ENCODE measurements at regions not wholly inside any gene's neighbourhood (a gene's known extent, or its start where the extent isn't known, plus 50 kb on each side); places are given as distances from the start of the nearest gene placed in this dataset.

DNA sequence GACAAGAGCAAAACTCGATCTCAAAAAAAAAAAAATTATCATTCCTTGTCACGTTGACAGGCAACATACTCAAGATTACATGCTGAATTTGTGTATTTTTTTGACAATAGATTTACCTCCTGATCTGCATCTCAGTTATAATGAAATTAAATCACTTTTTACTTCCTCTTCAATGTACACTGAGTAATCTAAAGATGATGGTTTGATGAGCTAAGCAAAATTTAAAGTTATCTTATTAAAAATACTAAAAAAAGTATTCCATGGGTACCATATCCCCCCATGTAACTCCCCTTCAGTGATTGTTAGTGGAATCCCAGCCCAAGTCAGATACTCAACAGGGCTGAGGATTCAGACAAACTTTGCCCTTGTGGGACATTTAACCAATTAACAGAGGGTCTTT, 463.2 kb downstream of the OCA2 start:
- DNase-seq (no peak), ATAC-seq (ENCODE audit: low read depth in 2 of 2) (no peak)
- Mint-ChIP-seq H3K4me3 (no peak overlapping the region), H3K36me3 (no peaks in the 10 kb centered on the region), H3K27me3 (no peaks in the 10 kb centered on the region), H3K27ac (no peak overlapping the region), H3K4me1 (no peaks in the 10 kb centered on the region), H3K9me3 (peaks cover 5 to 11% (median 10%) of the 10 kb centered on the region in 7 donors)
- Histone ChIP-seq H3K4me1 (ENCODE audit: control insufficient read depth, insufficient read depth, low read length, poor library complexity, severe bottlenecking) (no peaks in the 10 kb centered on the region), H3K9me3 (ENCODE audit: control insufficient read depth in 2 of 2, low read length in 2 of 2) (peaks cover 0 to 2% of the 10 kb centered on the region in 2 experiments), H3K27ac (ENCODE audit: insufficient read depth, low read length, poor library complexity, severe bottlenecking) (no peak overlapping the region), H3K4me3 (ENCODE audit: low read depth, low read length) (no peak overlapping the region), H3K27me3 (ENCODE audit: control insufficient read depth, insufficient read depth, low read length) (no peaks in the 10 kb centered on the region), H3K36me3 (ENCODE audit: control insufficient read depth, insufficient read depth, low read length) (no peaks in the 10 kb centered on the region)

DNA sequence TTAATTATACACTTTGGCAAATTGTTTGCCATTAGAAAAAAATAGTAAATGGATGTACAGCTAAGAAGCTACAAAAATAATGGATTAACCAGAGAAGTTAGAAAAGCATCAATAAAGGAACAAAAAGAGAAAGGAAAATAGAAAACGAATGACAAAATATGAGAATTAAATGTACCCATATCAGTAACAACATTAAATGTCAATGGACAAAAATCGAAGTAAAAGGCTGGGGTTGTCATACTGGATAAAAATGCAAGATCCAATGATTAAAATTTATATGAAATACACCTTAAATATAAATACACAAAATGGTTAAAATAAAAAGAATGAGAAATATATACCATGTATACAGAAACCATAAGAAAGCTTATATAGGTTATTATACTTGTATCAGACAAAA, 470.6 kb downstream of the OCA2 start:
- ATAC-seq (ENCODE audit: low read depth in 2 of 2) (no peak), DNase-seq (no peak)
- Mint-ChIP-seq H3K27me3 (no peaks in the 10 kb centered on the region), H3K27ac (no peak overlapping the region), H3K9me3 (peaks cover 0 to 25% (median 10%) of the 10 kb centered on the region in 7 donors), H3K36me3 (no peaks in the 10 kb centered on the region), H3K4me1 (no peaks in the 10 kb centered on the region), H3K4me3 (no peak overlapping the region)
- Histone ChIP-seq H3K36me3 (ENCODE audit: control insufficient read depth, insufficient read depth, low read length) (no peaks in the 10 kb centered on the region), H3K4me3 (ENCODE audit: low read depth, low read length) (no peak overlapping the region), H3K9me3 (ENCODE audit: control insufficient read depth in 2 of 2, low read length in 2 of 2) (peaks cover 0 to 6% of the 10 kb centered on the region in 2 experiments), H3K4me1 (ENCODE audit: control insufficient read depth, insufficient read depth, low read length, poor library complexity, severe bottlenecking) (no peaks in the 10 kb centered on the region), H3K27me3 (ENCODE audit: control insufficient read depth, insufficient read depth, low read length) (no peaks in the 10 kb centered on the region), H3K27ac (ENCODE audit: insufficient read depth, low read length, poor library complexity, severe bottlenecking) (no peak overlapping the region)

GRCh38 chr15:27627623-27628022, 471.5 kb downstream of the OCA2 start:
- Mint-ChIP-seq H3K4me3 (peak overlapping the region in 1 of 4 donors; percentile 4), H3K27ac (no peak overlapping the region), H3K27me3 (no peaks in the 10 kb centered on the region), H3K4me1 (no peaks in the 10 kb centered on the region), H3K9me3 (peaks cover 0 to 30% (median 12%) of the 10 kb centered on the region in 7 donors), H3K36me3 (no peaks in the 10 kb centered on the region)
- peaks cover 0 to 6% of the 10 kb centered on the region in 2 experiments for H3K9me3 ChIP-seq (ENCODE audit: control insufficient read depth in 2 of 2, low read length in 2 of 2)
- H3K4me3 ChIP-seq (ENCODE audit: low read depth, low read length): no peak overlapping the region
- no peak for DNase-seq
- H3K27ac ChIP-seq (ENCODE audit: insufficient read depth, low read length, poor library complexity, severe bottlenecking): no peak overlapping the region
- ATAC-seq (ENCODE audit: low read depth in 2 of 2): no peak
- H3K27me3 ChIP-seq (ENCODE audit: control insufficient read depth, insufficient read depth, low read length): no peaks in the 10 kb centered on the region
- H3K4me1 ChIP-seq (ENCODE audit: control insufficient read depth, insufficient read depth, low read length, poor library complexity, severe bottlenecking): no peaks in the 10 kb centered on the region
- H3K36me3 ChIP-seq (ENCODE audit: control insufficient read depth, insufficient read depth, low read length): no peaks in the 10 kb centered on the region

DNA sequence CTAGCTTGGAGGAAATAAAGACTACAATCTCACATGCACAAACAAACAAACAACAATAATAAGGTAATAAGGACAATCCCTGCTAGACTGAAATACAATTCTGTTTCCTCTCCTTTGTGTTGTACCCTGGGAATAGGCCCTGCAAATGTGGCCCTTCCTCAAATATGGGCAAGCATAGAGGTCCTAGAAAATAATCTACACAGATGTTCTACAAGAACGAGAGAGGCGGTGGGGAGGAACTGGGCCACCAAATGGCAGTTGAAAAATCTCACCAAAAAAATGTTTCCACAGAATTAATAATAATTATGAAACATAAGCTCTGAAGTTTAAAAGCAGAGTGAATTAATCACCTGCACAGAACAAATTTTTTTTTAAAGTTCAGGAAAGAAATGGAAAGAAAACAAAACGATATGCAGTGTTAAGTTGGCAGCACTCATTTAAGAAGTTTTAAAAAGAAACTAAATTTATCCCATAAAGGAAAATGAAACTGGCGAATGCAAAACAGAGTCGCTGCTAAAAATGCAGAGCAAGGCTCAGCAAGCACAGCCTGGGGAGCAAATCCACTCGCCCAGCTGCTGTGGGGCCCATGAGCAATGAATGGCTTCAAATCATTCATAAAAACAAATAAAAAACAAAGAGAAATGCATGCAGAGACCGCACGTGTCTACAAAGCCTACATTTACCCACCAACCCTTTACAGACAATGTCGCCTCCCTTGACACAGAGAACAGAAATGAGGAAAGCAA, 475.4 kb downstream of the OCA2 start:
- Mint-ChIP-seq H3K4me1 (no peaks in the 10 kb centered on the region), H3K27me3 (no peaks in the 10 kb centered on the region), H3K36me3 (no peaks in the 10 kb centered on the region), H3K4me3 (no peak overlapping the region), H3K9me3 (peaks cover 1 to 30% (median 10%) of the 10 kb centered on the region in 7 donors), H3K27ac (no peak overlapping the region)
- no peaks in the 10 kb centered on the region for H3K27me3 ChIP-seq (ENCODE audit: control insufficient read depth, insufficient read depth, low read length)
- no peak for DNase-seq
- H3K36me3 ChIP-seq (ENCODE audit: control insufficient read depth, insufficient read depth, low read length): no peaks in the 10 kb centered on the region
- peaks cover 0 to 8% of the 10 kb centered on the region in 2 experiments for H3K9me3 ChIP-seq (ENCODE audit: control insufficient read depth in 2 of 2, low read length in 2 of 2)
- no peaks in the 10 kb centered on the region for H3K4me1 ChIP-seq (ENCODE audit: control insufficient read depth, insufficient read depth, low read length, poor library complexity, severe bottlenecking)
- ATAC-seq (ENCODE audit: low read depth in 2 of 2): no peak
- no peak overlapping the region for H3K27ac ChIP-seq (ENCODE audit: insufficient read depth, low read length, poor library complexity, severe bottlenecking)
- H3K4me3 ChIP-seq (ENCODE audit: low read depth, low read length): no peak overlapping the region

DNA sequence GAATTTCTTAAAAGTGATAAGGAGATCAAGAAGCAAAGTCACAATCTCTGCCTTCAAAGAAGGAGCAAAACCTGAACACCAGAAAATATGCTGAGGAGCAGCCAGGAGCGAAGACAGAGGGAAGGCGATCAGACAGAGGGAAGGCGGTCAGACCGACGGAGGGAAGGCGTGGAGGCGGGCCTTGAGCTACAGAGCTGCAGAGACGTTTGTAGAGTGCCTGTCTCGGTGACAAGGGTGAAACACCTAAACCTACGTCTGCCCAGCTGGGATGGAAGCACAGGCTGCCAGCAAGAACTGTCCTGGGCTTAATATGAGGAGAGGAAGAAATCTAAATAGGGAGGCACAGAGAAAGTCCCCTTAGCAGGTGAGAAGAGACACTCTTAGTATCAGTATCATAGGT, 476.0 kb downstream of the OCA2 start:
- ATAC-seq (ENCODE audit: low read depth in 2 of 2): no peak
- no peaks in the 10 kb centered on the region for H3K4me1 Mint-ChIP-seq
- H3K36me3 Mint-ChIP-seq: no peaks in the 10 kb centered on the region

GRCh38 chr15:27622371-27622770, 476.7 kb downstream of the OCA2 start:
- H3K36me3 Mint-ChIP-seq: no peaks in the 10 kb centered on the region
- Histone ChIP-seq H3K4me3 (ENCODE audit: low read depth, low read length) (no peak overlapping the region), H3K9me3 (ENCODE audit: control insufficient read depth in 2 of 2, low read length in 2 of 2) (peaks cover 0 to 4% of the 10 kb centered on the region in 2 experiments), H3K4me1 (ENCODE audit: control insufficient read depth, insufficient read depth, low read length, poor library complexity, severe bottlenecking) (no peaks in the 10 kb centered on the region), H3K36me3 (ENCODE audit: control insufficient read depth, insufficient read depth, low read length) (no peaks in the 10 kb centered on the region), H3K27me3 (ENCODE audit: control insufficient read depth, insufficient read depth, low read length) (no peaks in the 10 kb centered on the region), H3K27ac (ENCODE audit: insufficient read depth, low read length, poor library complexity, severe bottlenecking) (no peak overlapping the region)
- H3K9me3 Mint-ChIP-seq: peaks cover 1 to 20% (median 8%) of the 10 kb centered on the region in 7 donors
- no peaks in the 10 kb centered on the region for H3K27me3 Mint-ChIP-seq
- H3K4me3 Mint-ChIP-seq: no peak overlapping the region
- DNase-seq (no peak), ATAC-seq (ENCODE audit: low read depth in 2 of 2) (no peak)
- no peaks in the 10 kb centered on the region for H3K4me1 Mint-ChIP-seq
- H3K27ac Mint-ChIP-seq: no peak overlapping the region

More for the DNA sequence above, 476.0 kb downstream of the OCA2 start:
- H3K9me3 Mint-ChIP-seq: peaks cover 1 to 26% (median 8%) of the 10 kb centered on the region in 7 donors
- no peak overlapping the region for H3K4me3 ChIP-seq (ENCODE audit: low read depth, low read length)
- no peaks in the 10 kb centered on the region for H3K27me3 ChIP-seq (ENCODE audit: control insufficient read depth, insufficient read depth, low read length)
- no peak for DNase-seq
- no peaks in the 10 kb centered on the region for H3K4me1 ChIP-seq (ENCODE audit: control insufficient read depth, insufficient read depth, low read length, poor library complexity, severe bottlenecking)
- no peaks in the 10 kb centered on the region for H3K36me3 ChIP-seq (ENCODE audit: control insufficient read depth, insufficient read depth, low read length)
- H3K27ac ChIP-seq (ENCODE audit: insufficient read depth, low read length, poor library complexity, severe bottlenecking): no peak overlapping the region
- no peak overlapping the region for H3K4me3 Mint-ChIP-seq
- no peaks in the 10 kb centered on the region for H3K27me3 Mint-ChIP-seq
- peaks cover 0 to 4% of the 10 kb centered on the region in 2 experiments for H3K9me3 ChIP-seq (ENCODE audit: control insufficient read depth in 2 of 2, low read length in 2 of 2)
- no peak overlapping the region for H3K27ac Mint-ChIP-seq

GRCh38 chr15:27619204-27619603, 479.9 kb downstream of the OCA2 start:
- no peak for DNase-seq
- Mint-ChIP-seq H3K4me3 (no peak overlapping the region), H3K4me1 (no peaks in the 10 kb centered on the region), H3K27me3 (no peaks in the 10 kb centered on the region), H3K27ac (no peak overlapping the region), H3K36me3 (no peaks in the 10 kb centered on the region), H3K9me3 (peaks cover 1 to 16% (median 8%) of the 10 kb centered on the region in 7 donors)
- H3K36me3 ChIP-seq (ENCODE audit: control insufficient read depth, insufficient read depth, low read length): no peaks in the 10 kb centered on the region
- H3K27ac ChIP-seq (ENCODE audit: insufficient read depth, low read length, poor library complexity, severe bottlenecking): no peak overlapping the region
- no peaks in the 10 kb centered on the region for H3K27me3 ChIP-seq (ENCODE audit: control insufficient read depth, insufficient read depth, low read length)
- H3K9me3 ChIP-seq (ENCODE audit: control insufficient read depth in 2 of 2, low read length in 2 of 2): peaks cover 0 to 4% of the 10 kb centered on the region in 2 experiments
- no peak overlapping the region for H3K4me3 ChIP-seq (ENCODE audit: low read depth, low read length)
- H3K4me1 ChIP-seq (ENCODE audit: control insufficient read depth, insufficient read depth, low read length, poor library complexity, severe bottlenecking): no peaks in the 10 kb centered on the region
- no peak for ATAC-seq (ENCODE audit: low read depth in 2 of 2)

DNA sequence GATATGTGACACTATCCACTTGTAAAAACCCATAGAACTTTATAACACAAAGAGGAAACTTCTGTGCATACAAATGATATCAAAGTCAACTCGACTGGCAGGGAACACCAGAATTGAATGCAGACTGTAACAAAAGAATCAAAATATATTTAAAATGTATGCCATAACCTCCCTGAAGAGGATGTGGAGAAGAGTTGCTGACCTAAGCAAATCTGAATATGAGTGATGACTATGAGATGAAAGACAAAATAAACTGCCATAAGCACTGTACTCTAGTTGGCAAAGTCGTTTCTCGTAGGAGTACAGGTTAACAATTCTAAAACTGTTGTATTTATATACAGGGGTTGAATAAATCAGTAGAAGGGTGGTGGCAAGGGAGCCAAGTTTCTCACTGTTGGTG, 482.1 kb downstream of the OCA2 start:
- Mint-ChIP-seq H3K27ac (no peak overlapping the region), H3K4me3 (no peak overlapping the region), H3K9me3 (peaks cover 0 to 15% (median 8%) of the 10 kb centered on the region in 7 donors), H3K27me3 (no peaks in the 10 kb centered on the region), H3K4me1 (no peaks in the 10 kb centered on the region), H3K36me3 (no peaks in the 10 kb centered on the region)
- no peaks in the 10 kb centered on the region for H3K27me3 ChIP-seq (ENCODE audit: control insufficient read depth, insufficient read depth, low read length)
- no peaks in the 10 kb centered on the region for H3K4me1 ChIP-seq (ENCODE audit: control insufficient read depth, insufficient read depth, low read length, poor library complexity, severe bottlenecking)
- DNase-seq: no peak
- H3K27ac ChIP-seq (ENCODE audit: insufficient read depth, low read length, poor library complexity, severe bottlenecking): no peak overlapping the region
- no peak for ATAC-seq (ENCODE audit: low read depth in 2 of 2)
- H3K36me3 ChIP-seq (ENCODE audit: control insufficient read depth, insufficient read depth, low read length): no peaks in the 10 kb centered on the region
- peaks cover 0 to 4% of the 10 kb centered on the region in 2 experiments for H3K9me3 ChIP-seq (ENCODE audit: control insufficient read depth in 2 of 2, low read length in 2 of 2)
- no peak overlapping the region for H3K4me3 ChIP-seq (ENCODE audit: low read depth, low read length)

All from CD4-positive, CD25-positive, alpha-beta regulatory T cell (primary cell).